GM23338 (cell line): ENCODE measurements at regions not wholly inside any gene's neighbourhood (a gene's known extent, or its start where the extent isn't known, plus 50 kb on each side); places are given as distances from the start of the nearest gene placed in this dataset.

ENCODE experiments used
- CREB1 ChIP-seq: fragments of 250-450 bp; sonication (Bioruptor Pico); IDR thresholded peaks from 2 replicates; pipeline ENCODE4 v1.5.0; 2020; ENCODE audit warnings: low read depth, mild to moderate bottlenecking, moderate library complexity
- CTCF ChIP-seq, 2 experiments: fragments of 200-600 bp in 1 of 2; sonication (generic) in 1 of 2; conservative IDR thresholded peaks; 2 replicates each; pipeline versions ENCODE4 v1.5.1 to v1.6.1; 2016 to 2017; ENCODE audit warnings: antibody characterized with exemption in 2 of 2, low read depth in 2 of 2, mild to moderate bottlenecking in 2 of 2, moderate library complexity in 1 of 2
- ETS1 ChIP-seq: IDR thresholded peaks from 2 replicates; pipeline ENCODE4 v1.6.1; 2016; ENCODE audit warnings: antibody characterized with exemption
- EZH2 ChIP-seq: fragments of 200-600 bp; sonication (generic); IDR thresholded peaks from one replicate; pipeline ENCODE4 v1.8.0; 2017; ENCODE audit warnings: antibody characterized with exemption, mild to moderate bottlenecking, low read depth; ENCODE audit not compliant: unreplicated experiment
- EZH2phosphoT487 ChIP-seq: fragments of 200-600 bp; sonication (generic); IDR thresholded peaks from one replicate; pipeline ENCODE4 v1.8.1; 2018; ENCODE audit warnings: antibody characterized with exemption; ENCODE audit not compliant: unreplicated experiment
- JUNB ChIP-seq: IDR thresholded peaks from one replicate; pipeline ENCODE4 v1.6.1; 2016; ENCODE audit warnings: antibody characterized with exemption; ENCODE audit not compliant: unreplicated experiment
- NANOG ChIP-seq: IDR thresholded peaks from 2 replicates; pipeline ENCODE4 v1.6.1; 2016; ENCODE audit warnings: antibody characterized with exemption, borderline replicate concordance
- POLR2AphosphoS5 ChIP-seq: IDR thresholded peaks from 2 replicates; pipeline ENCODE4 v1.6.1; 2016; ENCODE audit warnings: antibody characterized with exemption, low read depth
- REST ChIP-seq: IDR thresholded peaks from one replicate; pipeline ENCODE4 v1.6.1; 2018; ENCODE audit warnings: antibody characterized with exemption; ENCODE audit not compliant: unreplicated experiment
- STAT1 ChIP-seq: IDR thresholded peaks from one replicate; pipeline ENCODE4 v1.6.1; 2016; ENCODE audit warnings: antibody characterized with exemption; ENCODE audit not compliant: unreplicated experiment
- ZNF114 ChIP-seq: fragments of 250-450 bp; sonication (Bioruptor Pico); IDR thresholded peaks from 2 replicates; pipeline ENCODE4 v1.5.0; 2020; ENCODE audit warnings: mild to moderate bottlenecking, moderate library complexity
- ZNF462 ChIP-seq: fragments of 250-450 bp; sonication (Bioruptor Pico); IDR thresholded peaks from 2 replicates; pipeline ENCODE4 v1.5.0; 2020; ENCODE audit warnings: mild to moderate bottlenecking, moderate library complexity

GRCh38 chr3:109818081-109818480 lies 480.7 kb upstream of the DPPA4 start:
- TF ChIP-seq CTCF (conservative IDR thresholded peaks at IDR 0.05; ENCODE audit: low read depth in 2 of 2) = no peak
- no peak for TF ChIP-seq POLR2AphosphoS5
- no peak for TF ChIP-seq EZH2
- TF ChIP-seq EZH2phosphoT487 = no peak
- no peak for TF ChIP-seq CREB1
- no peak for TF ChIP-seq NANOG
- TF ChIP-seq ETS1 = no peak
- TF ChIP-seq REST = no peak
- TF ChIP-seq ZNF462 (CRISPR knock-in tag) = no peak
- TF ChIP-seq JUNB = no peak
- TF ChIP-seq STAT1 = no peak
- TF ChIP-seq ZNF114 (CRISPR knock-in tag) = no peak
